OCI-LY7 (cell line): ENCODE measurements at regions not wholly inside any gene's neighbourhood (a gene's known extent, or its start where the extent isn't known, plus 50 kb on each side); places are given as distances from the start of the nearest gene placed in this dataset.

Experiments used
- EZH2phosphoT487 ChIP-seq: fragments of 200-600 bp; sonication (generic); IDR thresholded peaks from 2 replicates; pipeline ENCODE4 v1.6.1; 2018; ENCODE audit warnings: low read depth, borderline replicate concordance, mild to moderate bottlenecking, mixed run types, antibody characterized with exemption, low read length, moderate library complexity, mixed read lengths
- TF ChIP-seq, protein P1 (sequence below): fragments of 200-600 bp; sonication (generic); conservative IDR thresholded peaks from 2 replicates; pipeline ENCODE4 v1.5.1; 2014; ENCODE audit warnings: mild to moderate bottlenecking, antibody characterized with exemption, low read length, moderate library complexity, mixed read lengths

- TF ChIP-seq, protein P1, sequence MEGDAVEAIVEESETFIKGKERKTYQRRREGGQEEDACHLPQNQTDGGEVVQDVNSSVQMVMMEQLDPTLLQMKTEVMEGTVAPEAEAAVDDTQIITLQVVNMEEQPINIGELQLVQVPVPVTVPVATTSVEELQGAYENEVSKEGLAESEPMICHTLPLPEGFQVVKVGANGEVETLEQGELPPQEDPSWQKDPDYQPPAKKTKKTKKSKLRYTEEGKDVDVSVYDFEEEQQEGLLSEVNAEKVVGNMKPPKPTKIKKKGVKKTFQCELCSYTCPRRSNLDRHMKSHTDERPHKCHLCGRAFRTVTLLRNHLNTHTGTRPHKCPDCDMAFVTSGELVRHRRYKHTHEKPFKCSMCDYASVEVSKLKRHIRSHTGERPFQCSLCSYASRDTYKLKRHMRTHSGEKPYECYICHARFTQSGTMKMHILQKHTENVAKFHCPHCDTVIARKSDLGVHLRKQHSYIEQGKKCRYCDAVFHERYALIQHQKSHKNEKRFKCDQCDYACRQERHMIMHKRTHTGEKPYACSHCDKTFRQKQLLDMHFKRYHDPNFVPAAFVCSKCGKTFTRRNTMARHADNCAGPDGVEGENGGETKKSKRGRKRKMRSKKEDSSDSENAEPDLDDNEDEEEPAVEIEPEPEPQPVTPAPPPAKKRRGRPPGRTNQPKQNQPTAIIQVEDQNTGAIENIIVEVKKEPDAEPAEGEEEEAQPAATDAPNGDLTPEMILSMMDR: no peak
- TF ChIP-seq EZH2phosphoT487: no peak
Measured at GRCh38 chr7:81624021-81624592, 145.7 kb downstream of the HGF start.
